Hypothalamus (tissue), 51 donors: ENCODE measurements at regions not wholly inside any gene's neighbourhood (a gene's known extent, or its start where the extent isn't known, plus 50 kb on each side); places are given as distances from the start of the nearest gene placed in this dataset.

Source experiments
- DNase-seq, 51 donors: peaks; one replicate each; lab custom pipeline; 2025; lab: John Stamatoyannopoulos, UW

DNA sequence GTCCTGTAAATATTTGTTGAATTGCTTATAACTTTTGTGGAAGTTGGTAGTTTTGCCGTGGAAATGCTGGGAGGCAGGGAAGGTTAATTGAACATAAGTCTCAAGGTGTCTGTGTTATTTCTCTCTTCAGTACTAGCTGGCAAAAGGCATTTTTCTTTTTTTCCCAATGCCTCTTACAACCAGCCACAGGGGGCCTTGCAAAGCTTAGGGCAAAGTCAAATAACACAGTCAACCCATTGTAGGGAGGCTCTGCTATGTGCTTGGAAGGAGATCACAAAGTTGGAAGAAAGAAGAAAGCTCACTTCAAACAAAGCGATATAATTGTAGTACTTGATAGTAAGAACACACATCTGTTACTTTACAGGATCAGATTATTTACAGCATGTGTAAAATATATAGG lies 802.6 kb downstream of the PDHA2 start:
- no peak for DNase-seq

DNA sequence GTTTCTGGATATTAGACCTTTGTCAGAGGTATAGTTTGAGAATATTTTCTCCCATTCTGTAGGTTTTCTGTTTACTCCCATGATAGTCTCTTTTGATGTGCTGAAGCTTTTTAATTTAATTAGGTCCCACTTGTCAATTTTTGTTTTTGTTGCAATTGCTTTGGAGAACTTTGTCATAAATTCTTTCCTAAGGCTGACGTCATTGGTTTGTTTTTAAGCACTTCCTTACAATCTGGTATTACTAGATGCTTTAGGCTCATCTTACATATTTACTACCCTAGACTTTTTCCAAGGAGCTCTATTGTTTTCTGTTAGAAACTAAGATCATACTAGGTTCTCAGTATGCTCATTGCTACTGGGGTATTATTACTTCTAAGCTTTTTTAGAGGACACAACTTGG lies 806.3 kb downstream of the PDHA2 start:
- DNase-seq = no peak

DNA sequence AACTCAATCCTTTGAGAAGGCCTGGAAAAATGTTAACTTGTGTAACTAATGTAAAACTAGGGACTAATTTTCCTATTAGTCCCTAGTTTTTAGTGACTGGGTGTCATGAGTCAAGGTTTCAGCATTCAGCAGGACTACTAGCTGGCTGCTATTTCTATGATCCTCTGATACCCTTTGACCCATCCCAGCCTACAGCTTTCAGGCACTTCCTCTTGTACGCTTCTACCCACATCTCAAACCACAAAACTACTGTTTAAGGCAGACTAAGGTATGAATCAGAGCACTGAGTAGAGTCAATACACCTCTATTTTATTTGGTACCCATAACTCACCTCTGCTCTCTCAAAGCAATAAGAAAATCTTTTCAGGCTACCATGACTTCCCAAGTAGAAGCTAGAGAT lies 809.6 kb downstream of the PDHA2 start:
- no peak for DNase-seq

DNA sequence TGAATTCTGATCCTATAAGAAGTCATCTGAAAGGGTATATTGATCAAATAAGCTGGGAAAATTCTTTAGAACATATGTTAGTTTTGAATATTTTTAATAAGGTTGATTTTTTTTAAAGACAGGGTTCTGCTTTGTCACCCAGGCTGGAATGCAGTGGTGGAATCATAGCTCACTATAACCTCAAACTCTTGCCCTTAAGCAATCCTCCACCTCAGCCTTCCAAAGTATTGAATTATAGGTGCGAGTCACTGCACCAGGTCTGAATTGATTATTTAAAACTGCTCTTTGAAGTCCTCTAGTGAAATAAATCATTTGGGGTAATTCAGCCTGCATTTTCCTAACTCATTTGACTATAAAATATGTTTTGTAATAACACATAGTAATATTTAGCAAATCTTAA lies 812.3 kb downstream of the PDHA2 start:
- no peak for DNase-seq

DNA sequence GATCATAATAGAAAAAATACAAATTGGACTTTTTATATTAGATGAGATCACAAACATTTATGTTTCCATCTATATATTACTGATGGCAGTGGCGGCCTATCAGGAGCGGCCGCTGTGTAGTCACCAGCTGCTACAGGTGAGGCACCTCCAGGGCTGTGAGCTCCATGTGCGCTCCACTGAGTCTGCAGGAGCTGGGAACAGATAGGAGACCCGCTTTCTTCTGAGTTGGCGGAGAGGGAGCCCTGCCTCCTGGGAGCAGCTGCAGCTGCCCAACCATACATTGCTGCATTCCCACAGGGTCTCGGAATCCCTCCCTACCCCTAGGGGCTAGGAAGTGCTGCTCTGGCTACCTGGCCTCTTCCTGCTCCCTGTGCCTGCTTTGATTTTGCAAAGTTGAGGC lies 812.9 kb downstream of the PDHA2 start:
- DNase-seq = no peak

DNA sequence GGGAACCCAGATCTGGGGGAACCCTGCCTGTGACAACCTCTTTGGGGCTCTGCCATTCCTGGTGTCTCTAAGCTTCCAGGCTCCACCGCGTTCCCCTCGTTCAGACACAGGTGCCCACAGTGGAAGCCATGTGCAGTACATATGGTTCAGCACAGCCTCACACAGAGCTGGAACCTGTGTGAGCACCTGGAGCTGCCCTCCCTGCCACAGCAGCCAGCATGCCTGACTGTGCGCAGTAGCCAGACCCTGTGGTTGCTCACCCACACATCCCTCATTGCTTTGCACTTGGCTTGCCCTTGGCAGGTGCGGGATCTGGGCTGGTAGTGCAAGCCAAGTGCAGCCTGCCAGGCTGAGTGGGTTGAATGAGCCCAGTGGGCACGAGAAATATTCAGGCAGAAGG lies 814.2 kb downstream of the PDHA2 start:
- no peak for DNase-seq

DNA sequence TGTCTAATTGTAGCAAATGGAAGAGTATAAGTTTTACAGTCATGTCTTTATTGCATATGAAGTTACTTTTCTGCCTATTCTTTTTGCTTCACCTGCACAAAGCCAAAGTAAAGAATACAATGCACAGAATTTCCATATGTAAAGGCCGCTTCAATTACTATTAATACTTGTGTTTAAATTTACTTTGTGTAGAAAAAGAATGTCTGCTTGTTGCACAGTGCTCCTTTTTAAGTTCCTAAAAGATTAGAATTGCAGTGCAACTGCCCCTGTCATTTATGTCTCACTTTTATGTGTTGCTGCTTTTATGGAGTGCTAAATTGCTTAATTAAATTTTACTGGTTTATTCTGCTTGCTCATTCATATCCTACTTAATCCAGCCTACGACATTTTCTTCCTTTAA lies 830.5 kb downstream of the PDHA2 start:
- no peak for DNase-seq

DNA sequence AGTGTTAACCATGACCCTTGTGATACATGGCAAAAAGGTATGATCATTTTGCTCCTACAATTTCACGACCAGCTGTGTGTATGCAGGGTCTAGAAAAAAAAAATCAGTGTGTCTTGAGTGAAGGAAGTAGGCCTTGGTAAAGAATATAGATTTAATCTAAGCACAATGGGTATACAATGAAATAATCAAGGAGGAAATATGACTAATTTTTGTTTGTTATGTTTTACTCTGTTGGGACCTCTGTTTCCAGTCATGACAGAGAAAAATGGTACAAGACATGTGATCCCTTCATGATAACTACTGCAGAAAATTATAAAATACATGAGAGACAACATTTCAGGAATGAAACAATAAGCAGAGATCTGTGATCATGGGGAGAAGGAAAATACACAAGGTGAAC lies 835.5 kb downstream of the PDHA2 start:
- no peak for DNase-seq

DNA sequence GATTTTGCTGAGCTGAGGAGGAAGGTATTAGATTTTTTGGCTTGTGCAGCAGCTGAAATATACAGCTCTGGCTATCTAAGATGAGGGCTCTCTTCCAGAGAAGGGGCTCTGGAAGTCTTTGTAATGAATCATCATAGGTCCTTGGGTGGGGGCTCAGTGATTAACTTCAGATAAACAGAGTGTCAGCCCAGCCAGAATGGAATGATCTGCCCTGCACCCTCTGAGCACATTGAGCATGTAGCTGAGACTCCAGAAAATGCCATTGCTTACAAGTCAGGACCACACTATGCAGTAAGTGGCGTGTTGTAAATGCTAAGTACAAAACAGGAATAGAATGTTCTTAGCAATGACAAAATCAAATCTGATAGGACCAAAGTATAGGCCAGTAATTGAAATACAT lies 836.0 kb downstream of the PDHA2 start:
- DNase-seq = no peak

DNA sequence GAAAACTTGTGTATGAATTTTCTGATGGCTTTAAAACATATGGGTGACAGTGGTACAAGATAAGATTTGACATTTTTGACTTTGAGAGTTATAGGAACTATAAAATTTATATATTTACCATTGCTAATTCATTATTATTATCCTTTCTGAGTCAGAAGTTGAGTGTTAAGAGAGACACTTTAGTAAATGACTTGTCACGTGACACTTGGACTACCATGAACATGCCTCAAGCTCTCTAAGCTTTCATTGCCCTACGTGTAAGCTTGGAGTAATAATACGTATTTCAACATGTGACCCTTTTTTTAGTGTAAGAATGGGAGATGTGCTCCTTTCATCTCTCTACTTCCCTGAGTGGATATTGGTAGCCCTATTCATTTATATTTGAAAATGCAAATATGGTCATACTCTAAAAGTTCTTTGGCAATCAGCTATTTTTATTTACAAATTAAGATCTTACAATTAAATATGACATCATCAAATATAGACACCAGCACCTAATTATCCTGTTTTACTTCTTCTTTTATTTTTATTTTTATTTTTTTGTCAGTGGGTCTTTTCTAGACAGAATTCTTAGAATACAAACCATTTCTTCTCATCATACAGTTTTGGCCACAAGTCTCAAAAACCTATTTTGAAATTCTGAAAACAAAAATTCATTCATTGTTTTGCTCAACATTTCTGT lies 837.0 kb downstream of the PDHA2 start:
- no peak for DNase-seq

DNA sequence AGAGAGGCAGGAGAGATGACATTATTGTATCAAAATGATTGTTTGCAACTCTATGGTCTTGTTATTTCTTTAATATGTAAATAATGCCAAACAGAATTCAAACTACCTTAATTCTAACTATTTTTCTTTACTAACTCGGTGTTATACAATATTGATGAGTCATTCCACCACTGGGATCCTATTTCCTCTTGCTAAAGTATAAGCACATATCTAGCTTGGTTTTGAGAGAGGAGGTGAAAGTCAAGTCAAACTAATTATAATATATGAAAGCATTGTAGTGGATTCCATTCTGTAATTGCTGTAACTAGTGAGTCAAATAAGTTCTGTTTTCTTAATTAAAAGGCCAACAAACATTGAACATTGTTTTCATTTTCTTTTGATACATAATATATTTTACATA lies 837.6 kb downstream of the PDHA2 start:
- no peak for DNase-seq

DNA sequence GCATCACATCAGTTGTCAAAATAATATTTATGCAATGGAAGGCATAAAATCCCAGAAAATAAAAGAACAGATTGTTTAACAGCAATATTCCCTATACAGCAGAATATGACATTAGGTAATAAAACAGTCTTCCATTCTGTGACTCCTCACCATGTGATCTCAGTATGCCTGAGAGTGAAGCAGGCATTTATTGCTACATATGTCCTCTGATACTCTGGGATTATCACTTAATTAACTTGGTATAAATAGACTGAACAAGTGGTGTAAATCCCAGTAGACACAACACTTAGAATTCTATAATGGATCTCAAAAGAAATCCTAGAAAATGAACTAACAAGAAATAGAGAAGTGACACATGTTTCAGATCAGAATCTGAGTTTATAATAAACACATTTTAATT lies 841.3 kb downstream of the PDHA2 start:
- no peak for DNase-seq

DNA sequence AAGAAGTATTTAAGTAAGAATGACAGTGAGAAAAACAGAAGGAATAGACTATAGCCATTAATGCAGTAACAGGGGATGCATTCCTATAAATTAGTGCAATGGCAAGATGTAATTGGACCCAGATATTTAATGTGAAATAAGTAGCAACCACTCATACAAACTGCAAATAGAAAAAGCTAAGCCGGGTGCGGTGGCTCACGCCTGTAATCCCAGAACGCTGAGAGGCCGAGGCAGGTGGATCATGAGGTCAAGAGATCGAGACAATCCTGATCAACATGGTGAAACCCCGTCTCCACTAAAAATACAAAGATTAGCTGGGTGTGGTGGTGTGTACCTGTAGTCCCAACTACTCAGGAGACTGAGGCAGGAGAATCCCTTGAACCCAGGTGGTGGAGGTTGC lies 845.8 kb downstream of the PDHA2 start:
- no peak for DNase-seq

DNA sequence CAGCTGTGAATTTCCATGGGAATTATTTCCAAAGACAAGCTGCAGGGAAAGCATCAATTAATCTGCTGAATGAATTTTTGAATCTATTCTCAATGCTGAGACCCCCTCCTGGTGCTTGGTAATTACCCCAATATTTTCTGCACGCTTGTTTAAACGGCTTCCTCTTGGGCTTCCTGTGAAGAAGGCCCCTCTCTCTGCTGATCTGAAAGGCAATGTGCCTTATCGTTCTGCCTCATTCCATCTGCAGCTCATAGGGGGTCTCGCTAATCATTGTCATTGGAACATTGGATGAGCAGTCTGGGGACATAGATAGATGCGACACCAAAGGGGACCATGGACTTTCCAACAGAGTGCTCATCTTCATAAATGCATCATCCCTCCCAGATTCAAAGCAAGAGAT lies 851.6 kb downstream of the PDHA2 start:
- DNase-seq = no peak

DNA sequence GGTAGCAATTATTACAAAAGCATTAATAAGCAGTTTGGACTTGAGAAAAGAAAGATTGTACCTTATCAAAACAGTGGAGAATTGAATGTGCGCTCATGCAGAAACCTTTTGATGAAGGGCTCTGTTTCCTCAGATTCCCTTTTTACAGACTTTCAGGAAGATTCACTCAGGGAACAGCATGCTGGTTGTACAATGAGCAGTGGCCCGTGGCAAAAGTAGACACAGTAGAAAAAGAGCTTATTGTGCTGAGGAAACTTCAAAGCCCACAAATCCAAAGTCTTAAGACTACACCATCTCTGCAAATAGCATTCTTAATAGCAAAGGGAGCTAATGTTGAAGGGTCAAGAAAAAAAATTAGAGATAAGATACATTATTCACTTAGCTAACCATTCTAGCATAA lies 858.9 kb downstream of the PDHA2 start:
- DNase-seq = no peak

DNA sequence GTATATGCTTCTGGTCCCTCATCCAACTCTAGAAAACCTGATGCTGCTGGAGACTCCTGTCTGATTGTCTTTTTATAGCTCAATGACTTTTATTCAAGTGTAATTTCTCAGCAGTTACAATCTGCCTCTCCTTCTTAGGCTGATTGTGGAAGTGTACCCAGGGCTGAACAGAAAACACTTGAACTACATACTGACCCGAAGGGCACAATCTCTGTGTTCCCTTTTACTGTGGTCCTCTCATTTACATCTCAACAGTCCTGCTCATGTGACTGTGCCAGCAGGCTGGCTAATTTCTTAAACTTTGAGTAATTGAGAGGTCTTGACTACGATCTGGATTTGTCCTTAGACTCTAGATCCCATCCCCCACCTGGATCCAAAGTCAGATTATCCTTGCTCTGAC lies 863.4 kb downstream of the PDHA2 start:
- no peak for DNase-seq

DNA sequence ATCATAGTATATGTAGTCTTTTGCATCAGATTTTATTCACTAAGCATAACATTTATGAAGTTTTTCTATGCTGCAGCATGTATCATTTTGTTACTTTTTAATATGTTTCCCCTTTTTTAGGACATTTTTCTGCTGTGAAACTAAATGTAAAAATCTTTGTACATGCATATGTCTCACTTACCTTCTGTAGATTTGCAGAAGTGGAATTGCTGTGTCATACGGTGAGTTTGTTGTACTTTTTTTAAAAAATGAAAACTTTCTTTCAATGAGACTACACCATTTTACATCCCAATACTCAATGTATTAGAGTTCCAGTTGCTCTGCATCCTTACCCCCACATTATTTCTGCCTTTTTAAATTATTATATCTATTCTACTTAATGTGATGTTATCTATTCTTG lies 868.9 kb downstream of the PDHA2 start:
- DNase-seq = no peak

DNA sequence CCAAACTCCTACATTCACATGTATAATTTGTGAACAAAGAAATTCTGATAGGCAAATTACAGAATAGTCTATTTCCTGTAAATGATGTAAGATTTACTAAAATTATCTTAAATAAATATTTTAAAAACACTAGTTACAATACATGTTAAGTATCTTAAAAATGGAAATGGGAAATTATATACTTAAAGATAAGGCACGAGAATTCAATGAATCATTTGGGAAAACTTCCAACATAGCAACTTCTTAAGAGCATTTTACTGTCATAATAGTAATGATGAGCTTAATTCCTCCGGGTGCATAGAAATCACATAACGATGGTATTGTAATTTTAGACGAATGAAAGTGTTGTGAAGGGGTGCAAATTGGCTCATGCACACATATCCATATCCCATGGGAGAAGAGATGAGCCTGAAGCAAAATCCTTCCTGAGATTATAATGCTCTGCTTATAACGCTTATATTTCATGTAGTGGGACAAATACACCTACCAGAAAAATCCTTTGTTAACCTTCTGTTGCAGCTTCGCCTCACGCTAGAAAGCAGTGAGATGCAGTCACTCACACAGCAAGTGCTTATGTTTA lies 873.5 kb downstream of the PDHA2 start:
- DNase-seq = peak in 1 of 51 donors; percentile 10

DNA sequence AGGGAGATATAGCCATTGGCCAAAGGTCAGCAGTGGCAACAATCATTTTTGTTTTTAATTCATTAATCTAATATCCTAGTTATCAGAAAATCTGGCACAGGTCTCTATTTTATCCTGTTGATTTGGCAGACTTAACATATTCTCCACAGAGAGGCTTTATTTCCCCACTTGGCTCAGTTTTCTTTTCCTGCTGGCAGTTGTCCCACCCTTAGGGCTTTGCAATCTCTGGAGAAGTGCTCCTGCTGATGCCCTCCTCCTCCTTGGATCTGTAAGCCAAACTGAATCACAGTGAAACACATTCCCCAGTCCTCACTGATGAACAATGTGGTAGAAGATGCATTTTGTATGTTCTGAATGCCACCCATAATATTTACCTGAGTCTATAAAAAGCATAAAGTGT lies 889.7 kb downstream of the PDHA2 start:
- no peak for DNase-seq

DNA sequence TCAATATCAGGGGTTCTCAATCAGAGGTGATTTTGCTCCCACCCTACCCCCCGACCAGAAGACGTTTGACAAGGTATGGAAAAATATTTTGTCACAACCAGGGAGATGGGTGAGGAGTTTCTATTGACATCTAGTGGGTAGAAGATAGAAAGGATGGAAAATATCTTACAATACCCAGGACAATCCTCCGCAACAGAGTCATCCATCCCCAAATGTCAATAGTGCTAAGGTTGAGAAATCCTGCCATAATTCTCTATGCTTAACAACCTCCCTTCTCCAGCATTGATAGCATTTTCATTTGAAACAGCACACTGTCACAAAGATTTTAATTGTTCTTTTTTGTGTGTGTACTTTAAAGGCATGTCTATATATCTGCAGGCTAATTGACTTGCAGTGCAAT lies 890.5 kb downstream of the PDHA2 start:
- no peak for DNase-seq

DNA sequence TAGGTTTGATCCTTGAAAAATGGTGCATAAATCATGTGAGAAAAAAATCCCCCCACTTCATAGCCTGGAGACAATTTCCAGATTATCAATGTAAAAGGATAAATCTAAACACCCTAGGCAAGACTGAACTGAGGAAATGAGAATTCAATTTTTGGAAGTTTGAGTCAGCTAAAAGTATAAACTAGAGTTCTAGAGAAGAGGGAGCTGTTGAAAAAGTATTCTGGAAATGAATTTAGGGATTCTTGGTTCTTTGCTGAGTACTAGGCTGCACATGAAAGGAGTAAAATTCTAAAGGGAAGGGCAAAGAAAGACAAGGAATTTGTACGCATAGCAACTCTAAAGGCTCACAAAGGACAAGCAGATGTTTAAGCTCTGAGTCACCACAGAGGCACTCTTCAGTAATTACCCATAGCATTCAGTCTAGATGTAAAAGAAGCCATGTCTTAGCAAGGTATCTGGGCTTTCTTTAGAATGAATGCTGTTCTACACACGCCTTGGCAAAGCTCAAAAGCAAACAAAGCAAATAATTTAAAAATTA lies 896.5 kb downstream of the PDHA2 start:
- DNase-seq = no peak

DNA sequence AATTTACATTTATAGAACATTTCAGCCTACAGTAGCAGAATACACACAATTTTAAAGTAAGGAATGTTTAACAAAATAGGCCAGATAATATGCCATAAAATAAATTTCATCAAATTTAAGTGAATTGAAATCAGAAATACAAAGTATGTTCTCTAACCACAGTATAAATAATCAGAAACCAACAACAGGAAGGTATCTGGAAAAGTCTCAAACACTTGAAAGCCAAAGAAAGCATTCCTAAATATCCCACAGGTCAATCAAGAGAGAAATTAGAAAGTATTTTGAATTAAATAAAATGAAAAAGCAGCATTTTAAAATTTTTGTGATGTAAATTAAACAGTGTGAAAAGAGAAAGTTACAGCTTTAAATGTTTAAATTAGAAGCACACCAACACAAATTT lies 899.2 kb downstream of the PDHA2 start:
- no peak for DNase-seq
